Heart right ventricle (tissue), 16 donors: ENCODE measurements at regions not wholly inside any gene's neighbourhood (a gene's known extent, or its start where the extent isn't known, plus 50 kb on each side); places are given as distances from the start of the nearest gene placed in this dataset.
"Not testable (repeated sequence)": the region's sequence is repeated elsewhere in the genome, so short reads cannot be mapped to it uniquely, and the experiment has no call there.

Experiments used
- ATAC-seq, 8 donors: fragments of 200-7000 bp; cut with Tn5 transposase; one replicate each; pipeline ENCODE4 v1.9.1; 2020; ENCODE audit warnings: mild to moderate bottlenecking in 8 of 8, moderate library complexity in 8 of 8, moderate number of reproducible peaks in 1 of 8
- DNase-seq, 2 donors: peaks; one replicate each; pipeline ENCODE4 v3.0.0-alpha.2; 2020
- H3K27ac ChIP-seq, 10 donors: fragments of 200-600 bp; sonication (generic) in 2 of 10; one replicate each; pipeline versions ENCODE4 v1.5.0 to v1.8.0; 2020 to 2022; ENCODE audit warnings: mild to moderate bottlenecking in 3 of 10
- H3K27me3 ChIP-seq, 7 donors: fragments of 200-600 bp; one replicate each; pipeline ENCODE4 v1.8.0; 2021 to 2022; ENCODE audit warnings: mild to moderate bottlenecking in 2 of 7
- H3K36me3 ChIP-seq, 9 donors: fragments of 200-600 bp; sonication (generic) in 1 of 9; one replicate each; pipeline versions ENCODE4 v1.5.0 to v1.8.0; 2020 to 2022; ENCODE audit warnings: mild to moderate bottlenecking in 2 of 9
- H3K4me1 ChIP-seq, 9 donors: fragments of 200-600 bp; sonication (generic) in 1 of 9; one replicate each; pipeline versions ENCODE4 v1.5.0 to v1.8.0; 2020 to 2022; ENCODE audit warnings: mild to moderate bottlenecking in 4 of 9
- H3K4me3 ChIP-seq, 10 donors: fragments of 200-600 bp; sonication (generic) in 2 of 10; one replicate each; pipeline versions ENCODE4 v1.5.0 to v1.8.0; 2020 to 2022; ENCODE audit warnings: mild to moderate bottlenecking in 7 of 10, moderate library complexity in 2 of 10
- H3K9me3 ChIP-seq, 11 donors: fragments of 200-600 bp in 10 of 11; sonication (generic) in 2 of 11; one replicate each; pipeline versions ENCODE4 v1.5.0 to v1.8.0; 2013 to 2022; ENCODE audit warnings: mild to moderate bottlenecking in 2 of 11, control low read depth in 1 of 11, moderate library complexity in 1 of 11
- WGBS, 2 donors: extraction: QIAGEN DNeasy Blood & Tissue Kit; methylation state at CpG; one replicate each; pipeline ENCODE4 v1.1.7; 2013; ENCODE audit warnings: inconsistent platforms in 1 of 2; 5-methylcytosine and 5-hydroxymethylcytosine counted together
- intact Hi-C, 10 donors: fragments of 100-400 bp; cut with DNase I; formaldehyde crosslinking; loops; one replicate each; pipeline versions ENCODE4 v1.11.1 to v1.14.2; 2022
- TF ChIP-seq, protein P1 (sequence below), 9 donors: fragments of 200-600 bp; sonication (generic) in 2 of 9; IDR thresholded peaks; one replicate each; pipeline versions ENCODE4 v1.5.0 to v1.8.0; 2021 to 2022; ENCODE audit warnings: antibody characterized with exemption in 9 of 9, mild to moderate bottlenecking in 5 of 9, moderate library complexity in 1 of 9
- donor health status: Arrhythmogenic right ventricular cardiomyopathy.
- donor health status: ischemic (EF 13 %, LVEDD 7.1; RV severe dilation, severe dysfunction).
- donor health status: healthy with polysubstance abuse.
- donor health status: DM: no; HTN: yes; CAD: no.
- donor health status: DM: no; HTN: no; CAD: no.
- donor health status: ischemic (EF 25% LVEDD 6.9; RV normal size, moderate dysfunction).
- donor health status: ischemic (EF 25% LVEDD 5.7; RV mildly dilated, moderate dysfunction).
- donor health status: healthy.
- donor health status: DM: yes; HTN: yes; CAD: no.
- donor health status: Ischemic cardiomyopathy.
- donor health status: ischemic (EF 35%, LVEDD 5.7; RV mildly dilated, moderate dysfunction).
- donor health status: nonischemic (EF 11% LVEDD 7.7; RV severe dilation, severe dysfunction).
- donor health status: DM: yes; HTN: yes; CAD: no.
- donor health status: PGD.
- donor health status: ischemic (EF 29% LVEDD 5.4; RV normal size, mild dysfunction).
- donor health status: nonischemic (EF 23%, LVEDD 6.1; RV moderate dilation, normal function).

DNA sequence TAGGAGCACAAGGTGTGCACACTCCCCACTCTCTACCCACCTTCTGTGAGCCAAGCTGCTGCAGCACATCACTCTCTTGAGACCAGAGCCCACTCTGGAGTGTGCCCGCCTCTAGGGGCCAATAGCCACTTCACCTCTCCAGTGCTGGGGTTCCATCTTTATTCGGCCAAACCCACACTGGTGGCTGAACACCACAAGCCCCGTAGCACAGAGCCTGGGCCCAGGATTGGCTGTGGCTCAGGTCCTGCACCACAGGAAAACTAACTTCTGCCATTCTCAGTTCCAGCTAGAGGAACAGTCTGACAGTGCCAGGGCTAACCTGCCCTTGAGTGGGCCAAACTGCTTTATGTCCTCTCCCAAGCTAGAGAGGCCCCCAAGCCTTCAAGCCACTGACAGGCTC lies 111.0 kb upstream of the TOX3 start:
- no peak overlapping the region for H3K27ac ChIP-seq
- DNase-seq (no peak), ATAC-seq (no peak)
- H3K4me1 ChIP-seq = no peaks in the 10 kb centered on the region
- TF ChIP-seq, protein P1, sequence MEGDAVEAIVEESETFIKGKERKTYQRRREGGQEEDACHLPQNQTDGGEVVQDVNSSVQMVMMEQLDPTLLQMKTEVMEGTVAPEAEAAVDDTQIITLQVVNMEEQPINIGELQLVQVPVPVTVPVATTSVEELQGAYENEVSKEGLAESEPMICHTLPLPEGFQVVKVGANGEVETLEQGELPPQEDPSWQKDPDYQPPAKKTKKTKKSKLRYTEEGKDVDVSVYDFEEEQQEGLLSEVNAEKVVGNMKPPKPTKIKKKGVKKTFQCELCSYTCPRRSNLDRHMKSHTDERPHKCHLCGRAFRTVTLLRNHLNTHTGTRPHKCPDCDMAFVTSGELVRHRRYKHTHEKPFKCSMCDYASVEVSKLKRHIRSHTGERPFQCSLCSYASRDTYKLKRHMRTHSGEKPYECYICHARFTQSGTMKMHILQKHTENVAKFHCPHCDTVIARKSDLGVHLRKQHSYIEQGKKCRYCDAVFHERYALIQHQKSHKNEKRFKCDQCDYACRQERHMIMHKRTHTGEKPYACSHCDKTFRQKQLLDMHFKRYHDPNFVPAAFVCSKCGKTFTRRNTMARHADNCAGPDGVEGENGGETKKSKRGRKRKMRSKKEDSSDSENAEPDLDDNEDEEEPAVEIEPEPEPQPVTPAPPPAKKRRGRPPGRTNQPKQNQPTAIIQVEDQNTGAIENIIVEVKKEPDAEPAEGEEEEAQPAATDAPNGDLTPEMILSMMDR (IDR thresholded peaks at IDR 0.05) = no peak
- intact Hi-C loops = no loop called here
- H3K4me3 ChIP-seq = no peak overlapping the region
- no peaks in the 10 kb centered on the region for H3K27me3 ChIP-seq
- WGBS, 2 donors = 77 to 85% methylated on average over 3 of the region's 3 CpGs
- H3K9me3 ChIP-seq = peaks cover 0 to 42% (median 18%) of the 10 kb centered on the region in 11 donors
- H3K36me3 ChIP-seq = no peaks in the 10 kb centered on the region

DNA sequence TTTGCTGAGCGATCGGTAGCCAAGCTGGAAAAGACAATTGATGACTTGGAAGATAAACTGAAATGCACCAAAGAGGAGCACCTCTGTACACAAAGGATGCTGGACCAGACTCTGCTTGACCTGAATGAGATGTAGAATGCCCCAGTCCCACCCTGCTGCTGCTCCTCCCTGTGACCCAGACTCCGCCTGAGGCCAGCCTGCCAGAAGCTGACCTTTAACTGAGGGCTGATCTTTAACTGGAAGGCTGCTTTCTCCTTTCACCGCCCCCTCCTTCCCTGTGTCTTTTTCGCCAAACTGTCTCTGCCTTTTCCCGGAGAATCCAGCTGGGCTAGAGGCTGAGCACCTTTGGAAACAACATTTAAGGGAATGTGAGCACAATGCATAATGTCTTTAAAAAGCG lies 109.0 kb upstream of the TOX3 start:
- intact Hi-C loops, H3K4me1 ChIP-seq, H3K27ac ChIP-seq, H3K27me3 ChIP-seq, DNase-seq, ATAC-seq, H3K4me3 ChIP-seq, H3K36me3 ChIP-seq: not testable (repeated sequence)
- WGBS, 2 donors = 67% methylated on average over 7 of the region's 7 CpGs
- peaks cover 0 to 22% (median 15%) of the 10 kb centered on the region in 11 donors for H3K9me3 ChIP-seq

DNA sequence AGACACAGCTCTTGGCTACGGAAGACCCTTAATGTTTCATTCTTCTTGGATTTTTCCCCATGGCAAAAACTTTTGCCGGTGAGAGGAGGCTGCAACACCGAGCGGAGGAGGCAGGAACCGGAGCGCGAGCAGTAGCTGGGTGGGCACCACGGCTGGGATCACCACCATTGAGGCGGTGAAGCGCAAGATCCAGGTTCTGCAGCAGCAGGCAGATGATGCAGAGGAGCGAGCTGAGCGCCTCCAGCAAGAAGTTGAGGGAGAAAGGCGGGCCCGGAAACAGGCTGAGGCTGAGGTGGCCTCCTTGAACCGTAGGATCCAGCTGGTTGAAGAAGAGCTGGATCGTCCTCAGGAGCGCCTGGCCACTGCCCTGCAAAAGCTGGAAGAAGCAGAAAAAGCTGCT lies 108.2 kb upstream of the TOX3 start:
- H3K4me1 ChIP-seq, H3K36me3 ChIP-seq, H3K27ac ChIP-seq, H3K4me3 ChIP-seq, ATAC-seq, H3K27me3 ChIP-seq, intact Hi-C loops, DNase-seq: not testable (repeated sequence)
- WGBS, 2 donors = 90 to 93% methylated on average over 17 of the region's 17 CpGs
- H3K9me3 ChIP-seq = peaks cover 0 to 14% (median 8%) of the 10 kb centered on the region in 11 donors

DNA sequence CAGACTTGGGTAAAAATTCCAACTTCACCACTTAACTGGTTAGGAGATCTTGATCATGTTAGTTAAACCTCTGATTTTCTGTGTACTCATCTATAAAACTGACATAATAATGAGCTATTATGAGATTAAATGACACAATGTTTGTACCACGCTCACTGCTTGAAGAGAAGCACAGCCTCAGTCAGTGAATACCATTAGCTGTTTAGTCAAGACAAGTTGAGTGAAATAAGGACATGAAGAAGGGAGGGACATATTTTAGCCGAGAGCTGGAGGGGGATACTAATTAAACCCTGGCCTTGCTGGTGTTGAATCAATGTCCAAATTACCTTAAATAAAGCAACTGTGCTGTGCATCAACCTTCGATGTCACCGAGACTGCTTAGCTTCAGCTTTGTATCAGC lies 105.1 kb upstream of the TOX3 start:
- Histone ChIP-seq H3K9me3 (no peaks in the 10 kb centered on the region), H3K4me3 (no peak overlapping the region), H3K27ac (no peak overlapping the region), H3K4me1 (no peaks in the 10 kb centered on the region), H3K27me3 (no peaks in the 10 kb centered on the region), H3K36me3 (no peaks in the 10 kb centered on the region)
- WGBS, 2 donors = 80 to 90% methylated on average over 4 of the region's 4 CpGs
- ATAC-seq (no peak), DNase-seq (no peak)
- intact Hi-C loops = no loop called here
- TF ChIP-seq, protein P1 (IDR thresholded peaks at IDR 0.05) = no peak

DNA sequence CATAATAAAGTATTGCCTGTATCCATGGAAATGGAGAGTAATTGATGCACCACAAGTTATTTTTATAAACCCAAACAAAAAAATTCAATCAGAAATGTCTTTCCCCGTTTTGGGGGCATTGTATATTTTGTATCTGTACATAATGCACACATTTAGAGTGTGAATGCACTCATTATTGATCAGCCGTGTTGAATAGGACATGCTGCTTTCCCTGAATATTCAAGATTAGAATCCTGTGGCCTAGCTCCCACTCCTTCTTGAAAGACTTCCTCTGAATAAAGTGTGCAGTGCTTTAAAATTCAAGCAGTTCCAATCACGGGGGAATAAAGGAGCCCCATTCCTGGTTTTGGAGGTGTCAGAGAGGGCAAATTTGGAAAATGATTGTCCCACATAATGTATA lies 103.8 kb upstream of the TOX3 start:
- DNase-seq (no peak), ATAC-seq (no peak)
- intact Hi-C loops = no loop called here
- TF ChIP-seq, protein P1 (IDR thresholded peaks at IDR 0.05) = no peak
- Histone ChIP-seq H3K27me3 (no peaks in the 10 kb centered on the region), H3K27ac (no peak overlapping the region), H3K9me3 (no peaks in the 10 kb centered on the region), H3K4me3 (no peak overlapping the region), H3K4me1 (no peaks in the 10 kb centered on the region), H3K36me3 (no peaks in the 10 kb centered on the region)
- 70 to 72% methylated on average over 3 of the region's 3 CpGs for WGBS, 2 donors

DNA sequence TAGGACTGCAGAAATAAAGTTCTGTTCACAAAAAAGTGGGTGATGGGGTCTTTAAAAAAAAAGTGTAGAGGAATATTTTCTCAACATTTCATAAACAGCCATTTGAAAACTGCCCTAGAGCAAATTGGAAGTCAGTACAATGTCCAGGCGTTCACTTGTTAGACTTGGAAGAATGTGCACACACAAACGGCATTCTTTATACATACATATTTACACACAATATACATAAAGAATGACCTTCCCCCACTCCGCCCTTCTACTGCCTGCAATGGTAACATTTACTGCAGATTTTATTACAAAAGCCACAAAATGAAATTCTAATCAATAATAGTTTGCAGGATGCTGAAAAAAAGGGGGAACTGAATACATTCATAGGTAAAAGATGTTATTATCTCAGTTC lies 103.4 kb upstream of the TOX3 start:
- DNase-seq (no peak), ATAC-seq (no peak)
- intact Hi-C loops = no loop called here
- 70 to 81% methylated on average over 3 of the region's 3 CpGs for WGBS, 2 donors
- Histone ChIP-seq H3K36me3 (no peaks in the 10 kb centered on the region), H3K27ac (no peak overlapping the region), H3K9me3 (no peaks in the 10 kb centered on the region), H3K4me3 (no peak overlapping the region), H3K4me1 (no peaks in the 10 kb centered on the region), H3K27me3 (no peaks in the 10 kb centered on the region)
- TF ChIP-seq, protein P1 (IDR thresholded peaks at IDR 0.05) = no peak
